ENCODE measurements at regions not wholly inside any gene's neighbourhood (a gene's known extent, or its start where the extent isn't known, plus 50 kb on each side); places are given as distances from the start of the nearest gene placed in this dataset.

DNA sequence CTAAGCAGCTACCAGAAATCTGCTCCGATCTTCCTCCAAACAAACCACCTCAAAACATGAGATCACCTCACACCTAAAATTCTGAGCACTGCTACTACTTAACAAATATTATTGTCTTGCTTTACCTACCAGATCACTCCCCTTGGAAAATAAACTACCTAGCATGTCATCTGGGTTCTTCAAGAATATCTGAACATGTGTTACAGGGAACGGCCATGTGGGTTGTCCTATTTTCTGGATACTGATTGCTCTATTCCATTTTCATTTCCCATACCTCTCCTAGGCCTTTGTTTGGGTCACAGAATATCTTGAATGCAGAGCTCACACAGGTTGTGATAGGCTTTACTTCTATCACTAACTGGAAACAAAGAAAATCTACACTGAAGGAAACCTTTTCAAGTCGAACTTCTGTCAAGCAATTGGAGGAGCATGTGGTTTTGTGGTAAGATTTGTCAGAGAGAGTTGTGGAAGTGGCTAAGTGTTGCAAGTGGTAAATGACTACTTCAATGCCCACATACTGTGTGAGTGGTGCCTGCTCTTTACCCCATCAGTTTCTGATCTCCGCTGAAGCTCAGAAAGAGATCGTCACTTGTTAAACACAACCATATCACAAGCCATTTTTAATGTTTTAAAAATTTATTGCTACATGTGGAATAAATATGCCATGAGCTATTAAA is 739.1 kb upstream of the ZEB2 start:
- H3K4me3 Mint-ChIP-seq: no peak overlapping the region
- no peaks in the 10 kb centered on the region for H3K36me3 Mint-ChIP-seq
- peaks cover 0 to 3% (median 2%) of the 10 kb centered on the region in 3 donors for H3K9me3 Mint-ChIP-seq
- H3K4me1 Mint-ChIP-seq: no peaks in the 10 kb centered on the region
- peaks cover 2% of the 10 kb centered on the region for H3K27me3 Mint-ChIP-seq
- no peak overlapping the region for H3K27ac Mint-ChIP-seq

DNA sequence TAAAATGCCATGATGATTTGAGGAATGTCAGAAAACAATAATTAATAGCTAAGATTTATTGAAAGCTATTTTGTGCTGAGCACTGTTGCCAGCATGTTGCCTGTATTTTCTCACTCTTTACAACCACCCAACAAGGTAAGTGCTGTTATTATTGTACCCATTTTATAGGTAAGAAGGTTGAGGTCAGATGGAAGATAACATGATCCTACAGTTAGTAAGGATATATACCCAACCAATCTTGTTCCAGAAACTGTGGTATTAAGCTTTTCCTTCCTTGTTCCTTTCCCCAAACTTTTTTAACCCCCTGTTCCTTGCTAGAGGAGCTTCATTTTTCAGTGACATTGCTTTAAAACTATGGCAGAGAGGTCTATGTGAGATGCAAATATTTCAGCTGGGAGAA is 738.0 kb upstream of the ZEB2 start:
- no peaks in the 10 kb centered on the region for H3K36me3 Mint-ChIP-seq

DNA sequence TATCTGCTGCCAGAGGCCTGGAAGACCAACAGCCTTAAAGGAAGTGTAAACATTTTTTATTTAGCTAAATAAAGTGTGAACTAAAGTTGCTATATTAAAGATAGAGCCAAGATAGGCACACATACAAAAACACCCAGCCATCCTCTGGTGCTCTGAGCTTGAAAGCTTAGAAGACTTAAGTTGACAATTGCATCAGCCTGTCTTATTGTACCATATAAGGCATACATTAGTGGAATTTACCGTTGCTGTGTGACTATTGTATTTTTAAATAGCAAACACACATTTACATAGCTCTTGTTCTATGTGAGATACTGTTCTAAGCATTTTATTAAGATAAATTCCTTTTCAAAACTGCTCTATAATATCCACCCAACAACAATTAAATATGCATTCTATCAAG is 736.6 kb upstream of the ZEB2 start:
- Mint-ChIP-seq H3K9me3 (peaks cover 0 to 3% (median 2%) of the 10 kb centered on the region in 3 donors), H3K4me3 (no peak overlapping the region), H3K4me1 (no peaks in the 10 kb centered on the region), H3K36me3 (no peaks in the 10 kb centered on the region), H3K27me3 (peaks cover 2% of the 10 kb centered on the region), H3K27ac (no peak overlapping the region)

More for the DNA sequence above, 738.0 kb upstream of the ZEB2 start:
- Mint-ChIP-seq H3K4me3 (no peak overlapping the region), H3K27ac (no peak overlapping the region), H3K4me1 (no peaks in the 10 kb centered on the region), H3K9me3 (peaks cover 0 to 3% (median 2%) of the 10 kb centered on the region in 3 donors), H3K27me3 (peaks cover 2% of the 10 kb centered on the region)

DNA sequence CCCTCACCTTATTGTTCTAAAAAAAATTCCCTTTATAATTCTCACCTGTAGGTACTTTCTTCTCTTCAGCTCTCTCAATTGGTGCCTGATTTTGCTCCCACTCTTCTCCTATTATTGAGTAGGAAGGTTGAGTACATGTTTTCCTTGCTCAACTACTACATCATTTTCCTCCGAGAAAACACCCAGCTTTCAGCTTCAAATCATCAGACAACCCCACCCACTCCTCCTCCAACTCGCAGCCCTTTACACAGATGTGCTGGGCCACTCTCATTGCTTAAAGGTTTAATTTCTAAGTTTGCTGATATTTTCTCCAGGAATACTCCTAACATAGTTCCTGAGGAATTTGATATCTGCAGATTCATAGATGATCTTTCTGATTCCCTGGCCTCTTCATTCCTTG is 734.4 kb upstream of the ZEB2 start:
- H3K4me3 Mint-ChIP-seq: no peak overlapping the region
- H3K4me1 Mint-ChIP-seq: no peaks in the 10 kb centered on the region
- H3K9me3 Mint-ChIP-seq: no peaks in the 10 kb centered on the region
- H3K27me3 Mint-ChIP-seq: no peaks in the 10 kb centered on the region
- H3K36me3 Mint-ChIP-seq: no peaks in the 10 kb centered on the region
- no peak overlapping the region for H3K27ac Mint-ChIP-seq

DNA sequence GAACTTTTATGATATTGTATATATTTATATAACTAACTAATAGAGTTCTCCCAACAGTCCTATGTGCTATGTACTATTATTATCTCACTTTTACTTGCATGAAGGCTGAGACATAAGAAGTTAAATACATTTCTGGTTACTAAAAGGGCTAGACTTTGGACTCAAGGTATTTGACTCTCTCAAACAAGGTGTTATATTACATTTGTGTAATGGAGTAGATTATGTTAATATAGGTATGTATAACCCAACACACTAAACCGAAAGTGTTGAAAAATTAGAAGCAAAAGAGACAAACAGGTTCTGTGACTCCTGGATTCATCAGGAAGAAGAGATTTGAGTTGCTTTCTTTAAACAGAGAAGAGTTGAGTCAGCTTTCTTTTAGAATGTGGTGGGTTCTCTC is 733.6 kb upstream of the ZEB2 start:
- Mint-ChIP-seq H3K36me3 (no peaks in the 10 kb centered on the region), H3K4me1 (no peaks in the 10 kb centered on the region), H3K27ac (no peak overlapping the region), H3K9me3 (no peaks in the 10 kb centered on the region), H3K4me3 (no peak overlapping the region), H3K27me3 (no peaks in the 10 kb centered on the region)

DNA sequence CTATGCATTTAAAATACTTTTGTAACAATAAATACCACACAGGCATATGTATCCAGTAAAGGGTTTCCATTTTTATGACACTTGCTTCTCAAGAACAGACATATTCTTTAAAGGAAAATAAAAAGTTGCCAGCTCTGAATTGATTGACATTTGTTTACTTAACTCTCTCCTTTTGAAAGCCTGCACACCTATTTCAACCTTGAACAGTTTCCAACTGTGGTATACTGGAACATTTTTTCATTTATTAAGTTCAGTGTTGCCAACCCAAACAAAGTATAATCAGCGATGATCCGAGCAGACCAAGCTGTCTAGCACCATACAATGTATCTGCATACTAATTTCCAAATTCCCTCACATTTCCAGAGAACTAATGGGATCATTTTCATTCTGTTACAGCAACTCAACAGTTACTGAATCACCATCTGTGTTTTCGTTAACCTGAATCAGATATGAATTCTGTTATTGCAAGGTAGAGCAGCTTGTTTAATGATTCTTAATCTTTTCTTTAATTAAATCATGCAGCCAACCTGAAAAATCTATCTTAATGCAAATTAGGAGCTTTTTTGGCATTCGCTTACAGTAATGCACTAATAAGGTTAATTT is 725.5 kb upstream of the ZEB2 start:
- no peaks in the 10 kb centered on the region for H3K27me3 Mint-ChIP-seq
- H3K4me1 Mint-ChIP-seq: no peaks in the 10 kb centered on the region
- H3K9me3 Mint-ChIP-seq: no peaks in the 10 kb centered on the region
- H3K36me3 Mint-ChIP-seq: no peaks in the 10 kb centered on the region
- no peak overlapping the region for H3K27ac Mint-ChIP-seq
- H3K4me3 Mint-ChIP-seq: no peak overlapping the region

DNA sequence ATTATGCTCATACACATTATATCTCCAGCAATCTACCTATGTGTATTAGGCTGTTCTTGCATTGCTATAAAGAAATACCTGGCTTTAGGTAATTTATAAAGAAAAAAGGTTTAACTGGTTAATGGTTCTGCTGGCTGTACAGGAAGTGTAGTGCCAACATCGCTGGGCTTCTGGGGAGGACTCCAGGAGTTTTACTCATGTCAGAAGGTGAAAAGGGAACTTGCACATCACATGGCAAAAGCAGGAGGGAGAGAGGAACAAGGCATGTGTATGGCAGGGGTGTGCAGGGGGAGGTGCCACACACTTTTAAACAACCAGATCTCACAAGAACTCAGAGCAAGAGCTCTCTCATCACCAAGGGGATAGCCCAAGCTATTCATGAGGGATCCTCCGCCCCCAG is 715.4 kb upstream of the ZEB2 start:
- peaks cover 0 to 4% (median 0%) of the 10 kb centered on the region in 3 donors for H3K4me1 Mint-ChIP-seq
- no peaks in the 10 kb centered on the region for H3K27me3 Mint-ChIP-seq
- no peak overlapping the region for H3K4me3 Mint-ChIP-seq
- H3K9me3 Mint-ChIP-seq: no peaks in the 10 kb centered on the region
- no peaks in the 10 kb centered on the region for H3K36me3 Mint-ChIP-seq
- no peak overlapping the region for H3K27ac Mint-ChIP-seq

DNA sequence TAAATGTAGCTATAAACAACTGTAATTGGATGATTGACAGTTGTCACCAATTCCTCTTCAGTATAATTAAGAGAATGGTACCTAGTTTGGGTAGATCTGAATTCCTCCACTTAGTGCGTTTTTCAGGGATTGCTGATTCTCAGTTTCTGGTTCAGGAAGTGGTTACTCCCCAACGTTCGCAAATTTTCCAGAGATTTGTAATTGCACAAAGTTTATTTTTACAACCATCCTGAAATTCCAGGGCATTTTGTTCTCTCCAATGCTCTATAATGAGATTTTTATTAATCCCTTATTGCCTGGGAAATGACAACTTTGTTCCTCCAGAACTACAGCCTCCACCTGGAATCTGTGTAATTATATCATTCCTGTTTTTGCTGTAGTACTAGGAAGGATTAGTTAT is 710.6 kb upstream of the ZEB2 start:
- Mint-ChIP-seq H3K4me1 (peaks cover 0 to 4% (median 0%) of the 10 kb centered on the region in 3 donors), H3K27ac (no peak overlapping the region), H3K9me3 (no peaks in the 10 kb centered on the region), H3K27me3 (no peaks in the 10 kb centered on the region), H3K36me3 (no peaks in the 10 kb centered on the region), H3K4me3 (no peak overlapping the region)

DNA sequence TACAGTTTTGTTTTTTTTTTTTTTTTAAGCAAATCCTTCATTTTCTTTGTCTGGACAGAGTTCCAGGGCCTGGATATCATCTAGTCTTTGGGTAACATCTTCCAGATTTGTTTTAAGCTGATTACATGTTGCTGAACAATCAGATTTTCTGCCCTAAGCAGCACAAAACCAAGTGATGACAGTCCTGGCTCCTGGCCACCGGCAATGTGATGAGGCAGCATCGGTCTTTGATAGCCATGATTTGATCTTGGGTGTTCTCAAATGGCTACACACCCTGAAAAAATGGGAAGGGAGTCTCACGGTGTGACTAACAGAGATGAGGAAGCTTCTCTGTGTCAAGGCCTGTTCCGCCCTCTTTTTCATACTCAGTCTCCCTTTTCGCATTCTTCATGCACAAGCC is 708.6 kb upstream of the ZEB2 start:
- Mint-ChIP-seq H3K36me3 (no peaks in the 10 kb centered on the region), H3K4me1 (no peaks in the 10 kb centered on the region), H3K4me3 (no peak overlapping the region), H3K27me3 (no peaks in the 10 kb centered on the region), H3K9me3 (peaks cover 0 to 3% (median 0%) of the 10 kb centered on the region in 3 donors), H3K27ac (no peak overlapping the region)

DNA sequence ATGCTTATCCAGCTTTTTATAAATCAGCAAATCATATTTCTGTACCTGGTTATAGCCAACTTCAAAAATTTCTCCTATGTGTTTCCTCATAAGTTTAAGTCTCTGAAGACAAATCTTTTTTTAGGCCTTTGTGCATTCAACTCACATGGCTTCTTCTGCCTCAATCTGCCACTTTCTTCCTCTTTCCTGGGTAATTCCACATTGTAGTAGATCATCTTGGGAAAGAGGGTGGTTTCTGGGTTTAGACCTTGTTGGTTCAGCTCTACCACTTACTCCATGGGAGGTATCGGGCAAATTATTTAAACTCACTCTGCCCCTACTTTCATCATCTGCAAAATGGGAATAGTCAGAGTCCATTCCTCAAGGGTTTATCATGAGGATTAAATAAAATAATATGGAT is 707.0 kb upstream of the ZEB2 start:
- H3K36me3 Mint-ChIP-seq: no peaks in the 10 kb centered on the region
- H3K9me3 Mint-ChIP-seq: peaks cover 0 to 3% (median 0%) of the 10 kb centered on the region in 3 donors
- H3K4me1 Mint-ChIP-seq: no peaks in the 10 kb centered on the region
- H3K27me3 Mint-ChIP-seq: no peaks in the 10 kb centered on the region
- H3K27ac Mint-ChIP-seq: no peak overlapping the region
- no peak overlapping the region for H3K4me3 Mint-ChIP-seq

DNA sequence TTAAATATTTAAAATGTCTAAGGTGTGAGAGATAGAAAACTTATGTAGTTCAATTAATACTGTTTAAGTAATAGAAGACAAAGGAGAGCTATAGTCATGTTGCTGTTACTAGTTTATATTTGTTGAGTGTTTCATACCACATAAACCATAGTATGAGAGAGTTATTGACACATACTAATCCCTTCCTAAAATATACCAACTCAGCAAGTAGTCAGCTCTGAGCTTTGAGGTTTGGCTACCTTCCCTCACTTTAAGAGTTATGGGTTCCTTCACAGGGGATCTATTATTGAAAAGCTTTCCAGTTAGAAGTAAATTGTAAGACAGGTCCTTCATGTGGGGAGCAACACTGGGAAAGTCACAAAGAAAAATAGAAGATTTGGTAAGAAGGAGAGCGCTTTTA is 701.6 kb upstream of the ZEB2 start:
- H3K4me3 Mint-ChIP-seq: no peak overlapping the region
- H3K27ac Mint-ChIP-seq: no peak overlapping the region
- peaks cover 5 to 22% (median 15%) of the 10 kb centered on the region in 3 donors for H3K4me1 Mint-ChIP-seq
- H3K9me3 Mint-ChIP-seq: peaks cover 0 to 6% (median 2%) of the 10 kb centered on the region in 3 donors
- no peaks in the 10 kb centered on the region for H3K36me3 Mint-ChIP-seq
- H3K27me3 Mint-ChIP-seq: peaks cover 4% of the 10 kb centered on the region

DNA sequence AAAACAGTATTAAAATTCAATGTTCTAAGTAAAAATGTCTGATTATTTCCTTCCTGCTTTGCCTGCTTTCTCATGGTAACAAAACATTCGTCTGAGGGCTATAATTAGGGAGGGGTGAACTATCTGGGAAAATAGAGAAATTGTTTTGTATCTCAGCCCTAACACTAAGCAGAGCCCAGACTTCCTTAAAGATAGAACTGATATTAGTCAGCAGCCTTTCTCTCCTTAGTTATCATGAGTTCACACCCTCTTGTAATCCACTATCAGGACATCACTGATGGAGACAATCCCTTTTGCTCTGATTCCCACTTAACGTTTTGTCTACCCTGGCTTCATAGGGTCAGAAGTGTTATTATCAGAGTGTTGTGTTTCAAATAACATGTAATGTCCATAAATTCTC is 701.1 kb upstream of the ZEB2 start:
- Mint-ChIP-seq H3K36me3 (no peaks in the 10 kb centered on the region), H3K9me3 (peaks cover 0 to 6% (median 2%) of the 10 kb centered on the region in 3 donors), H3K4me3 (no peak overlapping the region), H3K27me3 (peaks cover 4% of the 10 kb centered on the region), H3K4me1 (peaks cover 5 to 22% (median 15%) of the 10 kb centered on the region in 3 donors), H3K27ac (no peak overlapping the region)

DNA sequence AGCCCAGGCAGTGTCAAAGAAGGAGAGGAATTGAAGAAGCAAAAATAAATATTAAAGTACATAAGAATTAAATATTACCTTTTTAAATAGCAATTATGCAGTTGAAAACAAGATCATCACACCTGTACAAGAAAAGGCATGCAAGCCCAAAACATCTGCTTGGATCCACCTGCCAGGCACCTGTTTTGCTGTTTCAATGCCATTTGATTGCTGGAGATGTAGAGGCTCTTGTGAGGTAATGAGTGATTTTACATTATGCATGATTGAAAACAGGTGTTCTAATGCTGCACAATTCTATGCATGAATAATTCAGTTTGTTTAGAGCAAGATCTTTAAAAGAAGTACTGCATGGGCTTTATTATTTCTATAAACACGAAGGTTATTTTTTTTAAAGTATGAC is 700.6 kb upstream of the ZEB2 start:
- H3K27me3 Mint-ChIP-seq: peaks cover 4% of the 10 kb centered on the region

DNA sequence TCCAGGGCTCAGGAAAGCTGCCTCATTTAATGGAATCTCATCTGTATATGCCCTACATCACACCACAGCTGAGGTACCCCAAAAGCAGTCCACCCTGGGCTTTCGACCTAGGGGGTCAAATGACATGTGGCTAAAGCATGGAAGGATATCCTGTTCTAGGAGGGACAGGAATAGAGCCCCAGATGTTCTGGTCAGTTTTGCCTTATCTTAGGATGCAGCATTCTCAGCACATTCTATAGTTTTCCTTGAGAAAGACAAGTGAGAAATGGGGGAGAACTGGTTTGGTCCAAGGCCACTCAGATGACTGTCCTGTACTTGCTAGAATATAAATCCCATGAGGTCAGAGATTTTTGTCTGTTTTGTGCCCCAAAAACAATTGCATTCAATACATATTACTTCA is 688.0 kb upstream of the ZEB2 start:
- Mint-ChIP-seq H3K4me1 (peaks cover 0 to 2% (median 0%) of the 10 kb centered on the region in 3 donors), H3K27ac (no peak overlapping the region), H3K4me3 (no peak overlapping the region), H3K27me3 (no peaks in the 10 kb centered on the region), H3K9me3 (peaks cover 2 to 11% (median 8%) of the 10 kb centered on the region in 3 donors), H3K36me3 (peaks cover 3% of the 10 kb centered on the region)

More for the DNA sequence above, 700.6 kb upstream of the ZEB2 start:
- H3K36me3 Mint-ChIP-seq: no peaks in the 10 kb centered on the region
- peak overlapping the region in 1 of 4 donors; percentile 69 for H3K4me3 Mint-ChIP-seq
- H3K9me3 Mint-ChIP-seq: peaks cover 0 to 6% (median 2%) of the 10 kb centered on the region in 3 donors
- H3K27ac Mint-ChIP-seq: no peak overlapping the region
- peaks cover 5 to 22% (median 15%) of the 10 kb centered on the region in 3 donors for H3K4me1 Mint-ChIP-seq

DNA sequence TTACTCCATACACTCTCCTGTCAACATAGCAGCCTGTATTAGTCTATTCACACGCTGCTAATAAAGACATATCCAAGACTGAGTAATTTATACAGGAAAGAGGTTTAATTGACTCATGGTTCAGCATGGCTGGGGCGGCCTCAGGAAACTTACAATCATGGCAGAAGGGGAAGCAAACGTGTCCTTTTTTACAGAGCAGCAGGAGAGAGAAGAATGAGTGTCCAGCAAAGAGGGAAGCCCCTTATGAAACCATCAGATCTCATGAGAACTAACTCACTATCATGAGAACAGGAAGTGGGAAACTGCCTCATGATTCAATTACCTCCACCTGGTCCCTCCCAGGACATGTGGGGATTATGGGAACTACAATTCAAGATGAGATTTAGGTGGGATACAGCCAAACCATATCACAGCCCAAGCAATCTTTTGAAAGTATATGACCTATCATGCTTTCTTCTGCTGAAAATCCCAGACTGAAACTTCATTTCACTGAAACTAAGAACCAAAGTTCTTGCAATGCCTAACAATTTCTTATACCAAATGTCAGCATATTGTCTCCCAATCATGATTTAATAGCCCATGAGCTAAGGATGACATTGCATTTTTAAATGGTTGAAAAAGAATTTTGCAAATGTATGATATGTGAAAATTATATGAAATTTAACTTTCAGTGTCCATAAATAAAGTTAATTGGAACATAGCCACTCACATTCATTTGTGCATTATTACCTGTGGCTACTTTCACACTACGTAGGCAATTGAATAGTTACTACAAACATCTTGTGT is 686.8 kb upstream of the ZEB2 start:
- Mint-ChIP-seq H3K27me3 (no peaks in the 10 kb centered on the region), H3K9me3 (peaks cover 2 to 11% (median 8%) of the 10 kb centered on the region in 3 donors), H3K4me1 (peaks cover 0 to 2% (median 0%) of the 10 kb centered on the region in 3 donors), H3K36me3 (peaks cover 2% of the 10 kb centered on the region), H3K27ac (no peak overlapping the region), H3K4me3 (no peak overlapping the region)
